ENCODE measurements at regions not wholly inside any gene's neighbourhood (a gene's known extent, or its start where the extent isn't known, plus 50 kb on each side); places are given as distances from the start of the nearest gene placed in this dataset.

DNA sequence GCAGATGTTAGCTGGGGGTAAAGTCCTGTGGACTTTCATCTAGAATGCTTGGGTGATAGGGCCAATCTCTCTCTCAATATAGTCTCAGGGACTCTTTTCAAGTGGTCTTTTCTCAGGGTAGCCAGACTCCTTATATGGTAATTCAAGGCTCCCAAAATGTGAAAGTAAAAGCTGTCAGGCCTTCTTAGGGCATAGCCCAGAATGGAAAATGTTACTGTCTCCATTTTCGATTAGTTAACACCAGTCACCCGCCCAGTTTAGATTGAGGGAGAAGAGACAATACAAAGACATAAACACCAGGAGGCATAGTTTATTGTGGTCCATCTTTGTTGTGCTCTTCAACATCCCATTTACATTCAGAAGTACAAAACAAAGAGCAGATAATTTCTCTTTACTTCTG lies 295.8 kb downstream of the EPHA7 start:
- Mint-ChIP-seq H3K27ac (peak overlapping the region; percentile 0 to 17 (median 4); a peak in 5 of 7 replicates), H3K4me3 (no peak overlapping the region), H3K36me3 (ENCODE audit: insufficient read depth in 1 of 3, low read depth in 3 of 3) (peaks cover 0 to 2% (median 0%) of the 10 kb centered on the region in 3 experiments; a peak in 3 of 7 replicates), H3K9me3 (peaks cover 0 to 3% of the 10 kb centered on the region in 2 experiments; a peak in 2 of 5 replicates), H3K4me1 (peaks cover 23 to 45% of the 10 kb centered on the region in 2 experiments), H3K27me3 (ENCODE audit: low read depth) (no peaks in the 10 kb centered on the region)
- Histone ChIP-seq H3K56ac (ENCODE audit: insufficient read length, low read depth, low read length) (no peak overlapping the region), H3K23me2 (ENCODE audit: insufficient read length, low read depth, low read length, poor library complexity, severe bottlenecking) (no peaks in the 10 kb centered on the region), H3K4ac (ENCODE audit: low read depth, low read length) (no peak overlapping the region), H3K4me2 (ENCODE audit: insufficient read depth, insufficient read length, low read length) (no peak overlapping the region), H3T11ph (ENCODE audit: low read length) (peak overlapping the region; percentile 53), H2BK20ac (ENCODE audit: low read depth, low read length, poor library complexity, severe bottlenecking) (no peak overlapping the region), H3K79me1 (ENCODE audit: insufficient read depth, low read depth, low read length, poor library complexity, severe bottlenecking) (no peaks in the 10 kb centered on the region), H3K14ac (ENCODE audit: insufficient read depth, low read length) (no peak overlapping the region), H2BK5ac (ENCODE audit: insufficient read length, low read length) (no peak overlapping the region), H4K8ac (replicated peaks; ENCODE audit: insufficient read length, low read depth, low read length) (no peak overlapping the region), H4K5ac (ENCODE audit: insufficient read length, low read depth, low read length) (no peak overlapping the region), H2AFZ (ENCODE audit: low read length) (no peak overlapping the region), H3K79me2 (ENCODE audit: insufficient read depth, low read length) (no peaks in the 10 kb centered on the region), H4K91ac (ENCODE audit: insufficient read length, low read depth, low read length) (no peak overlapping the region), H2BK15ac (ENCODE audit: low read depth, low read length) (no peak overlapping the region), H2BK12ac (ENCODE audit: insufficient read length, low read depth, low read length) (no peak overlapping the region), H3K27me3 (ENCODE audit: insufficient read depth, low read length) (no peaks in the 10 kb centered on the region), H2BK120ac (ENCODE audit: low read depth, low read length, poor library complexity, severe bottlenecking) (no peak overlapping the region), H3K23ac (ENCODE audit: insufficient read length, low read depth, low read length) (no peak overlapping the region), H3K9ac (ENCODE audit: extremely low read depth, insufficient read length, low read length) (no peak overlapping the region), H2AK5ac (ENCODE audit: insufficient read length, low read length) (no peak overlapping the region), H3K9me3 (ENCODE audit: control insufficient read depth, low read depth, low read length) (no peaks in the 10 kb centered on the region), H3K4me1 (ENCODE audit: insufficient read depth, low read length) (peaks cover 2% of the 10 kb centered on the region; the same call in 1 of the 2 replicates), H3K27ac (ENCODE audit: insufficient read length, low read depth, low read length) (no peak overlapping the region), H3K18ac (ENCODE audit: insufficient read length, low read depth, low read length) (no peak overlapping the region), H4K20me1 (ENCODE audit: control insufficient read depth, insufficient read depth, insufficient read length) (no peaks in the 10 kb centered on the region)
- no peak for DNase-seq
- no CpG with 5 or more reads among the region's 2 CpGs for WGBS (ENCODE audit: extremely low coverage, insufficient read length, low lambda C conversion rate)
- TF ChIP-seq, protein P1, sequence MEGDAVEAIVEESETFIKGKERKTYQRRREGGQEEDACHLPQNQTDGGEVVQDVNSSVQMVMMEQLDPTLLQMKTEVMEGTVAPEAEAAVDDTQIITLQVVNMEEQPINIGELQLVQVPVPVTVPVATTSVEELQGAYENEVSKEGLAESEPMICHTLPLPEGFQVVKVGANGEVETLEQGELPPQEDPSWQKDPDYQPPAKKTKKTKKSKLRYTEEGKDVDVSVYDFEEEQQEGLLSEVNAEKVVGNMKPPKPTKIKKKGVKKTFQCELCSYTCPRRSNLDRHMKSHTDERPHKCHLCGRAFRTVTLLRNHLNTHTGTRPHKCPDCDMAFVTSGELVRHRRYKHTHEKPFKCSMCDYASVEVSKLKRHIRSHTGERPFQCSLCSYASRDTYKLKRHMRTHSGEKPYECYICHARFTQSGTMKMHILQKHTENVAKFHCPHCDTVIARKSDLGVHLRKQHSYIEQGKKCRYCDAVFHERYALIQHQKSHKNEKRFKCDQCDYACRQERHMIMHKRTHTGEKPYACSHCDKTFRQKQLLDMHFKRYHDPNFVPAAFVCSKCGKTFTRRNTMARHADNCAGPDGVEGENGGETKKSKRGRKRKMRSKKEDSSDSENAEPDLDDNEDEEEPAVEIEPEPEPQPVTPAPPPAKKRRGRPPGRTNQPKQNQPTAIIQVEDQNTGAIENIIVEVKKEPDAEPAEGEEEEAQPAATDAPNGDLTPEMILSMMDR (conservative IDR thresholded peaks at IDR 0.05): no peak

Data from H9 (cell line).